Stimulated activated CD4-positive, alpha-beta T cell treated with anti-CD3 and anti-CD28 coated beads, Interleukin-4, amount 100 ng/mL, for 24 hours (primary cell): ENCODE measurements at regions not wholly inside any gene's neighbourhood (a gene's known extent, or its start where the extent isn't known, plus 50 kb on each side); places are given as distances from the start of the nearest gene placed in this dataset.
"Not testable (repeated sequence)": the region's sequence is repeated elsewhere in the genome, so short reads cannot be mapped to it uniquely, and the experiment has no call there.

Experiments
- DNase-seq: peaks from one replicate; pipeline ENCODE4 v3.0.0-alpha.2; 2020

DNA sequence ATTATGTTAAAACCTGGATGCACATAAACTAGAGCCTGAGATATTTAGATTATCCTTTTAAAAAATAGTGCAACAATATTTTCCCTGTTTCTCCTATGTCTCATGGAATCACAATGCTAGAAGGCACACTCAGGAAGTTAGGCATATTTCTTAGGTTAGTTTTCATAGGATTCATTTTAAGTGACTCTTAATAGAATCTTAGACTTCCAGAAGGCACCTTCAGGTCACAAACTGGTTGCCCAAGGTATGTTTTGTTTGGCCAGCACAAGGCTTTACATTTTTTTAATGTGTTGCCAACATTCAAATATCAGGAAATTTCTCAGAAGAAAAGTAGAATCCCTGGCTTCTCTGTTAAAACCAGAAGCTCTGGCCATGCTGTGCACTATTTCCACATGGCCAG, 129.3 kb downstream of the LNPK start:
- no peak for DNase-seq

DNA sequence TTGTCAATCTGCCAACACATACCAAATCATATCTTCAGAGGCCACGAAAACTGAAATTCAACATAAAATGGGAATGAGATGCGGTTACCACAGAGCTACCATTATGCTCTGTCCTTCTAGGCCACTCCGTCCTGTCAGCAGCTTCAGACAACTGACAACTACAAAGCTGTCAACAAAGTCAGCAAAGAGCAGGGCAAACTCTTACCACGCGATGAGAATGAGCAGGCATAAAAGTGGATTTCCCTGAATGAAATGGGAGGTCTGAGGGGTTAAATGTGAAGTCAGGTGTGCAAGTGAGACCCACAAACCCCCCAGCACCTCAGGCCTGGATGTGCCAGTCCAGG, 130.1 kb downstream of the LNPK start:
- no peak for DNase-seq

- DNase-seq, result no peak
Observed at GRCh38 chr2:175871331-175872004, 130.6 kb downstream of the LNPK start.

GRCh38 chr2:175865716-175866115, 136.4 kb downstream of the LNPK start:
- DNase-seq, result no peak

- no peak for DNase-seq
Observed at GRCh38 chr2:175864137-175864850, 137.8 kb downstream of the LNPK start.

GRCh38 chr2:175861958-175862357, 140.1 kb downstream of the LNPK start:
- no peak for DNase-seq

DNA sequence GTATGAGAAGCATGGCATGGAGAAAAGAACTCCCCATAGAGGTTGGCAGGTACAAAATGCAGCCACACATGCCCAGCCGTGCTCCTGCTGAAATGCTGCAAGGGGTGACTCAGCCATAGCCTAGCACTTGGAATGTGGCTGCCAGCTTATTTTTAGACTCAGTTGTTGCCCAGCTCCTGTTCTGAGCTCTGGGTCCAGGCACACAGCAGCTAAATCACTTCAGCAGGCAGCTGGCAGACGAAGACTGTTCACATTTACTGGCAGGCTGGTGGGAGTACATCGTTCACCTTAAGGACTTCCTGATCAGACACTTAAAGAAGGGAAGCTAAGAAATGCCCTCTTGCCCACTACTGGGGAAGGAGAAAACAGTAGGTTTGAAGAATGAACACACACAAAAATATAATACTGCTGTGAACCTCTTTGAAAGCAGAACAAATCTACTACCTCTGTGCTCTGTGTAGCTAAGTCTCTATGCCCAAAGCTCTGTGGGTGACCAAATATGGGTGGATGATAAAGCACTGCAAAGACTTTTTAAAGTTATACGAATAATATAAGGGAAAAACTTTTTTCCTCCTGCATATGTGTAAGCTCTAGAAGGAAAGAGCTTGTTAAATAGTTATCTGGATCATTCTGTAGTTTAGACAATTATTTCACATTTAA, 146.1 kb downstream of the LNPK start:
- DNase-seq, result no peak

- no peak for DNase-seq
Observed at GRCh38 chr2:175855236-175855635, 146.8 kb downstream of the LNPK start.

DNA sequence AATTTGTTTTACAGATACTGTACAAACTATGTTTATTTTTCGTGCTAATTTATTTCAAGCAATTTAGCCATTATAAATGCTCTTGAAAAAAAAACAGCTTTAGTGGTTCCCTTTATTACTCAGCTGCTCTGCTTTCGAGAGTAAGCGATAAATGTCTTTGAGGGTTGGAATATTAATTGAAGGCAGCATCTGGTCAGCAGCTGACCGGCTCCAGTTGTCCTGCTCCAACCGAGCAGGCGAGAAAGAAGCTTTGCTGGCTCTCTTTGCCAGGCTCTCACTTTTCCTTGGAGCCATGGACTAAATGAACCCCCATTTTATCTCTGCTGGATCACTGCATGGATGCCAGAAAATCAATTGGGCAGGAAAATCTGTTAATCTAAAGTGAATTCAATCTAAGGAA, 147.4 kb downstream of the LNPK start:
- DNase-seq, result no peak

GRCh38 chr2:175854129-175854528, 147.9 kb downstream of the LNPK start:
- no peak for DNase-seq

DNA sequence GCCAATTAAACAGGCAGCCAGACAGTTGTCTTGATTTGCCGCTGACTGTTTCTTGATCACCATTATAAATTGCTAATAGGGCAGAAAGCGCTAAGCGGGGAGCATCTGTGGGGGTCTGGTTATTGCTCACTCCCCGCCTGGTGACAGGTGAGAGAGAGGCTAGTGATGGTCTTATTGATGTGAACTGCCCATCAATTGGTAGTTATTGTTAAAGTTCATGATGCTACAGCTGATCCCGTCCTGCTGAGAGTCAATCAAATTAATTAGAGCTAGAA, 148.5 kb downstream of the LNPK start:
- DNase-seq, result no peak

DNA sequence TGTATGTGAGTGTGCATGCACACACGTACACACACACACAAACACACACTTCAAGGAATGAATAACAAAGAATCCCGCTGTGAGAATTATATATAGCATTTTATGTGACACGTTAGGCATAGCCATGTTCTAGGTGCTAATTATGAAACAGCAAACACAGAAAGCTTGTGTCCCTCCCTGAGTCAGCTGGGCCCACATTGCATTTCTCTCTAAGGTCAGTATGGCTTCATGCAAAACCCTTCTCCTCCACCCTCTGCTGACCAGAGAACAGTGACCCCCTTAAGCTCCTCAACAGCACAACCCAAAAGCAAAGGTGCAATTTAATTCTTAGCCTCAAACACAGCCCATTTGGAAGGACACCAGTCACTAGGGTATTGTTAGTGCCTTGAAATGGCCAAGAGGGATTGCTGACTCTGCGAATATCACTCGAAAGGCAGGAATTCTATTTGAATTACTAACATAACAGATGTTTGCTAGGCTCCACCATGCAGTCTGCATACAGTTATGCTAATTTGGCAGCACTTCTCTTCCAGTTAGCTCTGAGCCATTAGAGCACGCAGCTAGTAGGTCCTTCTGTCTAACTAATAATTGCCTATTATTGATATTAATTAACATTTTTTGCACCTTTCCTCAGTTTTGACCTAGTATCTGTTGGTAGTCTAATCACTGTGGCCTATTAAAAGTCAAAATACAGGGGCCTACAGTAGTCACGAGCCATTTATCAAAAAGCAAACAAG, 149.0 kb downstream of the LNPK start:
- DNase-seq, result no peak

GRCh38 chr2:175847128-175847527, 154.9 kb downstream of the LNPK start:
- no peak for DNase-seq

DNA sequence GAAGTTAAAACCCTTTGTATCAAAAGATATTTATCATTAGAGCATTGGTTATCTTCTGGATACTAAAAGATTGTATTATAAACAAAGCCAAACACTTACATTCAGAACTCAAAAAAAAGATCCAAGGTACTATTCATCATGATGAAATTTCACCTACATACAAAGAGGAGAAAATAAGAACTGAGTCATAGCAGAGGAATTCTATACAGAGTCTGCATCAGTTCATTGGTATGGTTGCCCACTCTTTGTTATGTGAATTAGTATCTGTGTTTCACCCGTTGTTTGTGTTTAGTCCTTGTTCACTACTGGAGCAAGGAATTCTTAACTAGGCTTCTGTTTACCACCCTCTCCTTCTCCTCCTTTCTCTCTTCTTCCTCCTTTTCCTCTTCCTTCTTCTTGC, 157.9 kb downstream of the LNPK start:
- no peak for DNase-seq

- DNase-seq, result no peak
Observed at GRCh38 chr2:175843625-175844024, 158.4 kb downstream of the LNPK start.

- no peak for DNase-seq
Observed at GRCh38 chr2:175842996-175843395, 159.1 kb downstream of the LNPK start.

DNA sequence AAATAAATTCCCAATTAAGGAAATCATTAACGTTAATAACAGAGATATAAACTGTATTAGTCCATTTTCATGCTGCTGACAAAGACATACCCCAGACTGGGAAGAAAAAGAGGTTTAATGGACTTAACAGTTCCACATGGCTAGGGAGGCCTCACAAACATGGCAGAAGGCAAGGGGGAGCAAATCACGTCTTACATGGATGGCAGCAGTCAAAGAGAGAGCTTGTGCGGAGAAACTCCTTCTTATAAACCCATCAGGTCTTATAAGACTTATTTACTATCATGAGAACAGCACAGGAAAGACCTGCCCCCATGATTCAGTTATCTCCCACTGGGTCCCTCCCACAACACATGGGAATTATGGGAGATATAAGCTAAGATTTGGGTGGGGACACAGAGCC, 161.3 kb downstream of the LNPK start:
- DNase-seq, result not testable (repeated sequence)

GRCh38 chr2:175840256-175840655, 161.8 kb downstream of the LNPK start:
- DNase-seq, result no peak

- DNase-seq, result no peak
Observed at GRCh38 chr2:175838979-175839378, 163.1 kb downstream of the LNPK start.

DNA sequence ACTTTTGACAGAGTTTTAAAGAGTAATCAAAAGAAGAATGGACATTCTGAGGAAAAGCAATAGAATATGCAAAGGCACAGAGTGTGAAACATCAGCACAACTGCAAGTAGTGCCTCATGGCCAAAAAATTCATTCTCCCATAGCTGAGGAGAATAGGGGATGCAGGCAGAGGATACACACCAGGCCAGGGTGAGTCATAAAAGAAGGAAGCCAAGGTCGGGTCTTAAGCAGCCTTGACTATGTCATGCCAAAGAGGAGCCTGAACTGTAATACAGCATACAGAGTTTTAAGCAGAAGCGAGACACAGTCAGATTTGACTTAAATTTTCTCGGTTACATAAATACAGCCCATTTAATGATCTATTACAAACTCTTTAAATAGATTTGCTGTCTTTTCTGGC, 165.0 kb downstream of the LNPK start:
- DNase-seq, result no peak

- no peak for DNase-seq
Observed at GRCh38 chr2:175836361-175836760, 165.7 kb downstream of the LNPK start.

DNA sequence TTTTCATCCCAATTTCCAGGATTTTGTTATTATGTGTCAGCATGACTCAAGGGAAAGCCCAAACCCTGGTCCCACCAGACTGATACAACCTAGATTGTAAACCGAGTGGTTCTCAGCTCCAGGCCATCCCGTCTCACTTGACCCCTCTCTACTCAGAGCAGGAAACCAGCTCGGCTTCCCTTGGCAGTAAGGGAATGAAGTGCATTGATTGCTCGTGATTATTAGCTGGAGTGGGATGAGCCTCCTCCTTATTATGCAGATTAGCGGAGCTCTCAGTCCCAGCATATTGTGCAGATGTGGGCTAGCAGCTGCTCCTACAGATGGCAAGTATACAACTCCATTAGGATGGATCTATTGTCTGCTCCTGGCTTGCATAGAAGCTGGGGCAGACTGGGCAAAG, 167.6 kb downstream of the LNPK start:
- DNase-seq, result no peak

- DNase-seq, result no peak
Observed at GRCh38 chr2:175832866-175833265, 169.2 kb downstream of the LNPK start.

DNA sequence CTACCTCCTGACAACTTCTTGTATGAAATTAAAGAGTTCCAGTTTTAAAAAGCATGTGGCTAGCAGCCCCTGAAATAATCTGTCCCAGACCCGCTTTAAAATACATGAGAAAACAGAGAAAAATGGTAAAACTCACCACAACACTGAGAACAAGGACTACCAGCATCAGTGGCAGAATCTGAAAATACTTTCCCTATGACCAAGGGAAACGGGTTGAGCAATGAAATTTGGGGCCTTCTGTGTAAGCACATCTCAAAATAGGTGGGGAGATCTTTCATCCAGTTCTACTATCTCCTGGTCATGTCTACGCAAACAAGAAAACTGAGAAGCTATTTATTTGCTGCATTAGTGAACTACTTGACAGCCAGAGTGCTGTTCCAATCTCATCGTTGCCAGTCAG, 172.3 kb downstream of the LNPK start:
- DNase-seq, result no peak
